Fibroblast of lung (primary cell): ENCODE measurements at regions not wholly inside any gene's neighbourhood (a gene's known extent, or its start where the extent isn't known, plus 50 kb on each side); places are given as distances from the start of the nearest gene placed in this dataset.

Experiments used
- DNase-seq, 2 donors: peaks; one replicate each; pipeline versions ENCODE4 v3.0.0 to v3.0.0-alpha.2; 2010; ENCODE audit warnings: low read depth in 2 of 2
- H2AFZ ChIP-seq: 2 replicates; pipeline ENCODE4 v1.5.1; 2012; ENCODE audit warnings: low read length, control low read depth, inconsistent platforms
- H3K27ac ChIP-seq: 2 replicates; pipeline ENCODE4 v1.5.1; 2011; ENCODE audit warnings: low read length, control low read depth; ENCODE audit not compliant: insufficient read depth
- H3K27me3 ChIP-seq: 2 replicates; pipeline ENCODE4 v1.5.1; 2011; ENCODE audit warnings: mild to moderate bottlenecking, low read length; ENCODE audit not compliant: control insufficient read depth, insufficient read depth
- H3K36me3 ChIP-seq: 2 replicates; pipeline ENCODE4 v1.5.1; 2011; ENCODE audit warnings: low read length; ENCODE audit not compliant: control insufficient read depth, insufficient read depth
- H3K4me1 ChIP-seq: 2 replicates; pipeline ENCODE4 v1.5.1; 2011; ENCODE audit warnings: low read length; ENCODE audit not compliant: control insufficient read depth, insufficient read depth; ENCODE audit errors: extremely low read depth
- H3K4me2 ChIP-seq: 2 replicates; pipeline ENCODE4 v1.5.1; 2011; ENCODE audit warnings: low read length, control low read depth; ENCODE audit not compliant: insufficient read depth; ENCODE audit errors: extremely low read depth
- H3K4me3 ChIP-seq, 4 experiments: fragments of 200-600 bp in 1 of 4; sonication (generic) in 1 of 4; replicated peaks in 1 of 4; 2 replicates each; pipeline ENCODE4 v1.5.1; 2011 to 2016; ENCODE audit warnings: low read length in 4 of 4, low read depth in 3 of 4, mild to moderate bottlenecking in 3 of 4, control low read depth in 2 of 4, inconsistent platforms in 1 of 4, mixed read lengths in 1 of 4; ENCODE audit not compliant: insufficient read depth in 1 of 4; ENCODE audit errors: control extremely low read depth in 1 of 4
- H3K79me2 ChIP-seq: 2 replicates; pipeline ENCODE4 v1.5.1; 2012; ENCODE audit warnings: mild to moderate bottlenecking, low read length, inconsistent platforms; ENCODE audit not compliant: control insufficient read depth, insufficient read depth
- H3K9ac ChIP-seq: 2 replicates; pipeline ENCODE4 v1.5.1; 2011; ENCODE audit warnings: mild to moderate bottlenecking, low read length, control low read depth; ENCODE audit not compliant: insufficient read depth
- H3K9me3 ChIP-seq: 2 replicates; pipeline ENCODE4 v1.5.1; 2012; ENCODE audit warnings: low read depth, low read length; ENCODE audit not compliant: control insufficient read depth, insufficient read depth
- H4K20me1 ChIP-seq: 2 replicates; pipeline ENCODE4 v1.5.1; 2011; ENCODE audit warnings: low read length; ENCODE audit not compliant: control insufficient read depth, insufficient read depth; ENCODE audit errors: extremely low read depth
- CTCF ChIP-seq, 2 donors: IDR thresholded peaks in 1 of 2; conservative IDR thresholded peaks in 1 of 2; 1 replicate in 1 of 2; 2 replicates in 1 of 2; pipeline ENCODE4 v1.5.1; 2011 to 2012; ENCODE audit warnings: low read length in 2 of 2, control low read depth in 1 of 2, inconsistent platforms in 1 of 2, low read depth in 1 of 2, mild to moderate bottlenecking in 1 of 2
- EZH2 ChIP-seq: IDR thresholded peaks from 2 replicates; pipeline ENCODE4 v1.5.1; 2012; ENCODE audit warnings: low read length, control low read depth, mild to moderate bottlenecking; ENCODE audit errors: missing control alignments

GRCh38 chr10:128898133-128898915, 568.7 kb upstream of the MGMT start:
- no peak overlapping the region for H2AFZ ChIP-seq
- H3K27ac ChIP-seq, result no peak overlapping the region
- TF ChIP-seq CTCF (conservative IDR thresholded peaks at IDR 0.05 in 1 of 2, IDR thresholded peaks at IDR 0.05 in 1 of 2; ENCODE audit: low read depth in 1 of 2, low read length in 2 of 2) (no peak), EZH2 (no peak)
- H3K4me2 ChIP-seq, result no peak overlapping the region
- H4K20me1 ChIP-seq, result no peaks in the 10 kb centered on the region
- no peak overlapping the region for H3K4me3 ChIP-seq
- no peak for DNase-seq
- no peaks in the 10 kb centered on the region for H3K36me3 ChIP-seq
- H3K79me2 ChIP-seq, result no peaks in the 10 kb centered on the region
- no peak overlapping the region for H3K9ac ChIP-seq
- no peaks in the 10 kb centered on the region for H3K9me3 ChIP-seq
- H3K4me1 ChIP-seq, result no peaks in the 10 kb centered on the region
- H3K27me3 ChIP-seq, result no peaks in the 10 kb centered on the region

DNA sequence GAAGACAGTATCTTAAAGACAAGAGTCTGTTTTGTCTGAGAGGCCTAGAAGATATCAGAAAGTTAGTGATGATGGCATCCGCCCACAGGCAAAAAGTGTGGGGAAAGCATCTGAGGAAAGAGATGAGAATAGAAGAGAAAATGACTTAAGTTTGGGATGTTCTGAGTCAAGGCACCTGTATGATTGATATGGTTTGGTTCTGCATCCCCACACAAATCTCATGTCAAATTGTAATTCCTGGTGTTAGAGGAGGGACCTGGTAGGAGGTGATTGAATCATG, 568.2 kb upstream of the MGMT start:
- TF ChIP-seq EZH2, result no peak
- TF ChIP-seq CTCF (conservative IDR thresholded peaks at IDR 0.05 in 1 of 2, IDR thresholded peaks at IDR 0.05 in 1 of 2; ENCODE audit: low read depth in 1 of 2, low read length in 2 of 2), result no peak
- no peak overlapping the region for H3K4me2 ChIP-seq
- H3K9ac ChIP-seq, result no peak overlapping the region
- H3K27me3 ChIP-seq, result no peaks in the 10 kb centered on the region
- H3K27ac ChIP-seq, result no peak overlapping the region
- no peaks in the 10 kb centered on the region for H4K20me1 ChIP-seq
- H3K9me3 ChIP-seq, result no peaks in the 10 kb centered on the region
- no peak overlapping the region for H2AFZ ChIP-seq
- no peaks in the 10 kb centered on the region for H3K36me3 ChIP-seq
- no peaks in the 10 kb centered on the region for H3K79me2 ChIP-seq
- H3K4me3 ChIP-seq, result no peak overlapping the region
- DNase-seq, result no peak
- no peaks in the 10 kb centered on the region for H3K4me1 ChIP-seq

DNA sequence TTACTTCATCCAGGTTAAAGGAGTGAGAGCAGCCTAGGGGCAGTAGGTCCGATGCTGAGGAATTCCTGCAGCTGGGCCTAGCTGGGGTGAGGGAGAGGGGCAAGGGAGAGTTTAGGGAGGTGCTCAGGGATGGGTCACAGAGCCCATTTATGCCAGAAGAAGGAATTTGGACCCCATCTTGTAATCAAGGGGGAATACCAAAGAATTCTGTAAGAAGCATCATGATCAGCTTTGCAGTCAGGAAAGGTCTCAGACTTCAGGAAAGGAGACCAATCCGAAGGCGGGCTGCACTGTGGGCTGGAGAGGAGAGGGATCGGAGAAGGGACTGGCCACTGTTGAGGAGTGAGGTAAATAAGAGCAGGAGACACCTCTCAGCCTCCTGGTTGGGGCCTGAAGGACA, 566.6 kb upstream of the MGMT start:
- H3K79me2 ChIP-seq, result no peaks in the 10 kb centered on the region
- no peak overlapping the region for H3K27ac ChIP-seq
- TF ChIP-seq CTCF (conservative IDR thresholded peaks at IDR 0.05 in 1 of 2, IDR thresholded peaks at IDR 0.05 in 1 of 2; ENCODE audit: low read depth in 1 of 2, low read length in 2 of 2), result no peak
- DNase-seq, result no peak
- no peaks in the 10 kb centered on the region for H3K27me3 ChIP-seq
- H3K4me1 ChIP-seq, result no peaks in the 10 kb centered on the region
- H4K20me1 ChIP-seq, result no peaks in the 10 kb centered on the region
- H3K4me2 ChIP-seq, result no peak overlapping the region
- H3K9me3 ChIP-seq, result no peaks in the 10 kb centered on the region
- no peaks in the 10 kb centered on the region for H3K36me3 ChIP-seq
- no peak overlapping the region for H2AFZ ChIP-seq
- H3K4me3 ChIP-seq, result no peak overlapping the region
- no peak overlapping the region for H3K9ac ChIP-seq
